Psoas muscle (tissue), 7 donors: ENCODE measurements at regions not wholly inside any gene's neighbourhood (a gene's known extent, or its start where the extent isn't known, plus 50 kb on each side); places are given as distances from the start of the nearest gene placed in this dataset.
"Not testable (repeated sequence)": the region's sequence is repeated elsewhere in the genome, so short reads cannot be mapped to it uniquely, and the experiment has no call there.

Source experiments
- ATAC-seq, 4 donors: fragments of 200-7000 bp; cut with Tn5 transposase; one replicate each; pipeline ENCODE4 v1.9.1; 2020; ENCODE audit warnings: moderate library complexity in 3 of 4, mild to moderate bottlenecking in 2 of 4
- DNase-seq, 2 donors: peaks; one replicate each; pipeline ENCODE4 v3.0.0-alpha.2; 2020
- H3K27ac ChIP-seq: fragments of 200-600 bp; one replicate; pipeline ENCODE4 v1.8.0; 2022
- H3K27me3 ChIP-seq, 3 donors: fragments of 200-600 bp in 1 of 3; one replicate each; pipeline versions ENCODE4 v1.6.1 to v1.8.0; 2013 to 2022; ENCODE audit warnings: low read length in 2 of 3, mild to moderate bottlenecking in 2 of 3, moderate library complexity in 1 of 3; ENCODE audit not compliant: insufficient read depth in 3 of 3
- H3K36me3 ChIP-seq, 2 donors: fragments of 200-600 bp in 1 of 2; one replicate each; pipeline versions ENCODE4 v1.6.1 to v1.8.0; 2013 to 2022; ENCODE audit warnings: low read depth in 1 of 2, mild to moderate bottlenecking in 1 of 2, moderate library complexity in 1 of 2; ENCODE audit not compliant: insufficient read depth in 1 of 2
- H3K4me1 ChIP-seq: fragments of 200-600 bp; one replicate; pipeline ENCODE4 v1.8.0; 2022
- H3K4me3 ChIP-seq: fragments of 200-600 bp; one replicate; pipeline ENCODE4 v1.8.0; 2022; ENCODE audit warnings: mild to moderate bottlenecking
- H3K9me3 ChIP-seq: fragments of 200-600 bp; one replicate; pipeline ENCODE4 v1.8.0; 2022
- WGBS, 3 donors: extraction: QIAGEN DNeasy Blood & Tissue Kit; methylation state at CpG; one replicate each; pipeline versions ENCODE4 v1.1.6 to v1.1.7; 2013; 5-methylcytosine and 5-hydroxymethylcytosine counted together
- intact Hi-C, 2 donors: fragments of 100-400 bp; cut with DNase I; formaldehyde crosslinking; loops; one replicate each; pipeline versions ENCODE4 v1.11.0 to v1.14.2; 2022
- TF ChIP-seq, protein P1 (sequence below): fragments of 200-600 bp; IDR thresholded peaks from one replicate; pipeline ENCODE4 v1.8.0; 2022; ENCODE audit warnings: antibody characterized with exemption
- donor health status: healthy with polysubstance abuse.
- donor health status: DM: no; HTN: no; CAD: no; lungs with moderate emphysema.
- donor health status: Bipolar disorder and iron deficiency.
- donor health status: healthy.
- donor health status: DM: yes; HTN: yes; CAD: no.
- donor health status: DM: no; HTN: no; CAD: no.
- donor health status: DM: yes; HTN: yes; CAD: no.

DNA sequence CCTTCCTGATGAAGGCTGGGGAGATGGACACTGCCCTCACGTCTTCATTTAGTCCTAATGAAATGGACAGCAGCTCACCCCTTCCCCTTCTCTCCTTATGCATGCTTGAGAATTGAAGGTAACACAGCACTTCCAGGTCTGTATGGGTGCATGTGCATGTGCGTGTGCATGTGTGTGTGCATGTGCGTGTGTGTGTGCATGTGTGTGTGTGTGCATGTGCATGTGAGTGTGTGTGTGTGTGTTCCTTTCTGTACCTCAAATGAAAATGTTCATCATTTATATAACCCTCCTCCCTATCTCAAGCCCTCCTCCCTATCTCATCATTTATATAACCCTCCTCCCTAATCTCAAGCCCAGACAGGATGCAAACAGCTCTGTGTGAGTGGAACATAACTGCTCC is 444.8 kb downstream of the MAT2B start:
- intact Hi-C loops: no loop called here
- H3K4me1 ChIP-seq: no peaks in the 10 kb centered on the region
- WGBS, 3 donors: 63 to 92% (median 85%) methylated on average over 3 of the region's 3 CpGs
- DNase-seq (no peak), ATAC-seq (no peak)
- no peaks in the 10 kb centered on the region for H3K27me3 ChIP-seq
- TF ChIP-seq, protein P1, sequence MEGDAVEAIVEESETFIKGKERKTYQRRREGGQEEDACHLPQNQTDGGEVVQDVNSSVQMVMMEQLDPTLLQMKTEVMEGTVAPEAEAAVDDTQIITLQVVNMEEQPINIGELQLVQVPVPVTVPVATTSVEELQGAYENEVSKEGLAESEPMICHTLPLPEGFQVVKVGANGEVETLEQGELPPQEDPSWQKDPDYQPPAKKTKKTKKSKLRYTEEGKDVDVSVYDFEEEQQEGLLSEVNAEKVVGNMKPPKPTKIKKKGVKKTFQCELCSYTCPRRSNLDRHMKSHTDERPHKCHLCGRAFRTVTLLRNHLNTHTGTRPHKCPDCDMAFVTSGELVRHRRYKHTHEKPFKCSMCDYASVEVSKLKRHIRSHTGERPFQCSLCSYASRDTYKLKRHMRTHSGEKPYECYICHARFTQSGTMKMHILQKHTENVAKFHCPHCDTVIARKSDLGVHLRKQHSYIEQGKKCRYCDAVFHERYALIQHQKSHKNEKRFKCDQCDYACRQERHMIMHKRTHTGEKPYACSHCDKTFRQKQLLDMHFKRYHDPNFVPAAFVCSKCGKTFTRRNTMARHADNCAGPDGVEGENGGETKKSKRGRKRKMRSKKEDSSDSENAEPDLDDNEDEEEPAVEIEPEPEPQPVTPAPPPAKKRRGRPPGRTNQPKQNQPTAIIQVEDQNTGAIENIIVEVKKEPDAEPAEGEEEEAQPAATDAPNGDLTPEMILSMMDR: no peak
- no peaks in the 10 kb centered on the region for H3K9me3 ChIP-seq
- H3K36me3 ChIP-seq: no peaks in the 10 kb centered on the region
- no peak overlapping the region for H3K27ac ChIP-seq
- no peak overlapping the region for H3K4me3 ChIP-seq

- WGBS, 3 donors: 29 to 30% (median 30%) methylated on average over 4 of the region's 4 CpGs
- Histone ChIP-seq H3K4me3 (no peak overlapping the region), H3K4me1 (no peaks in the 10 kb centered on the region), H3K27ac (no peak overlapping the region), H3K9me3 (no peaks in the 10 kb centered on the region), H3K27me3 (no peaks in the 10 kb centered on the region), H3K36me3 (no peaks in the 10 kb centered on the region)
- ATAC-seq: no peak
- TF ChIP-seq, protein P1: no peak
- intact Hi-C loops: no loop called here
- DNase-seq: no peak
These were observed 445.6 kb downstream of the MAT2B start for GRCh38 chr5:163951069-163951468.

GRCh38 chr5:163953901-163954300 is 448.5 kb downstream of the MAT2B start:
- ATAC-seq: no peak
- WGBS, 3 donors: 66 to 71% (median 66%) methylated on average over 8 of the region's 8 CpGs
- no peak for DNase-seq
- intact Hi-C loops: no loop called here
- Histone ChIP-seq H3K27ac (no peak overlapping the region), H3K9me3 (no peaks in the 10 kb centered on the region), H3K27me3 (no peaks in the 10 kb centered on the region), H3K36me3 (no peaks in the 10 kb centered on the region), H3K4me3 (no peak overlapping the region), H3K4me1 (no peaks in the 10 kb centered on the region)
- TF ChIP-seq, protein P1: no peak

DNA sequence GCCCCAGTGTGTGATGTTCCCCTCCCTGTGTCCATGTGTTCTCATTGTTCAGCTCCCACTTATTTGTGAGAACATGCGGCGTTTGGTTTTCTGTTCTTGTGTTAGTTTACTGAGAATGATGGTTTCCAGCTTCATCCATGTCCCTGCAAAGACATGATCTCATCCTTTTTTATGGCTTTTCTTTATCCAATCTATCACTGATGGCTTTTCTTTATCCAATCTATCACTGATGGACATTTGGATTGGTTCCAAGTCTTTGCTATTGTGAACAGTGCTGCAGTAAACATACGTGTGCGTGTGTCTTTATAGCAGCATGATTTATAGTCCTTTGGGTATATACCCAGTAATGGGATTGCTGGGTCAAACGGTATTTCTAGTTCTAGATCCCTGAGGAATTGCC is 455.8 kb downstream of the MAT2B start:
- WGBS, 3 donors: 74 to 78% (median 77%) methylated on average over 5 of the region's 5 CpGs
- ATAC-seq, H3K4me1 ChIP-seq, intact Hi-C loops, H3K4me3 ChIP-seq, H3K27ac ChIP-seq, H3K27me3 ChIP-seq, DNase-seq, H3K9me3 ChIP-seq, H3K36me3 ChIP-seq: not testable (repeated sequence)

- TF ChIP-seq, protein P1: no peak
- no peaks in the 10 kb centered on the region for H3K9me3 ChIP-seq
- no peak overlapping the region for H3K4me3 ChIP-seq
- intact Hi-C loops: no loop called here
- 79 to 83% (median 80%) methylated on average over 9 of the region's 9 CpGs for WGBS, 3 donors
- H3K27me3 ChIP-seq: no peaks in the 10 kb centered on the region
- no peaks in the 10 kb centered on the region for H3K36me3 ChIP-seq
- ATAC-seq (no peak), DNase-seq (no peak)
- no peaks in the 10 kb centered on the region for H3K4me1 ChIP-seq
- no peak overlapping the region for H3K27ac ChIP-seq
These were observed 458.5 kb downstream of the MAT2B start for GRCh38 chr5:163963881-163964280.
